HG03159 (cell line): ENCODE measurements at regions not wholly inside any gene's neighbourhood (a gene's known extent, or its start where the extent isn't known, plus 50 kb on each side); places are given as distances from the start of the nearest gene placed in this dataset.
"Not testable (repeated sequence)": the region's sequence is repeated elsewhere in the genome, so short reads cannot be mapped to it uniquely, and the experiment has no call there.

Experiments used
- ATAC-seq: cut with Tn5 transposase; IDR thresholded peaks from one replicate; pipeline ENCODE4 v1.9.1; 2021; ENCODE audit warnings: mild to moderate bottlenecking, moderate library complexity; ENCODE audit not compliant: unreplicated experiment

GRCh38 chr6:102841060-102841459, 1447.6 kb downstream of the GRIK2 start:
- ATAC-seq: no peak

- ATAC-seq: no peak
Observed at GRCh38 chr6:102832021-102832420, 1438.5 kb downstream of the GRIK2 start.

DNA sequence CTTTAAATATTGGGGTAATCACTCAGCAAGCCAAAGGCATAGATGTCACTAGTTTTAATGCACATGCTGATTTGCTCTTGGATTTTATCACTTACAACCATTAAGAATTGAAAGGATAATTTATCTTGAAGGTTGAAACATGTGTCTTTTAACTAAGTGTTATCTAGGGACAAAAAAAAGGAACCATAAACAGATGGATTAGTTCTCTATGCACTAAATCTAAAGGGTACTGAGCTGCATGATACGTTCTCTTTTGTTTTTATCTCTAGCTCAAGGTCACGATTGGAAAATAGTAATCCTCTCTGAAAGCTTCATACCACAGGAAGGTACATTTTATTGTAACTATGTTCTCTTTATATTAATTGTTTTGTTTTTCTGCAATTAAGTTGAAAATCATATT, 1426.6 kb downstream of the GRIK2 start:
- ATAC-seq: no peak

GRCh38 chr6:102815207-102815606, 1421.7 kb downstream of the GRIK2 start:
- no peak for ATAC-seq

DNA sequence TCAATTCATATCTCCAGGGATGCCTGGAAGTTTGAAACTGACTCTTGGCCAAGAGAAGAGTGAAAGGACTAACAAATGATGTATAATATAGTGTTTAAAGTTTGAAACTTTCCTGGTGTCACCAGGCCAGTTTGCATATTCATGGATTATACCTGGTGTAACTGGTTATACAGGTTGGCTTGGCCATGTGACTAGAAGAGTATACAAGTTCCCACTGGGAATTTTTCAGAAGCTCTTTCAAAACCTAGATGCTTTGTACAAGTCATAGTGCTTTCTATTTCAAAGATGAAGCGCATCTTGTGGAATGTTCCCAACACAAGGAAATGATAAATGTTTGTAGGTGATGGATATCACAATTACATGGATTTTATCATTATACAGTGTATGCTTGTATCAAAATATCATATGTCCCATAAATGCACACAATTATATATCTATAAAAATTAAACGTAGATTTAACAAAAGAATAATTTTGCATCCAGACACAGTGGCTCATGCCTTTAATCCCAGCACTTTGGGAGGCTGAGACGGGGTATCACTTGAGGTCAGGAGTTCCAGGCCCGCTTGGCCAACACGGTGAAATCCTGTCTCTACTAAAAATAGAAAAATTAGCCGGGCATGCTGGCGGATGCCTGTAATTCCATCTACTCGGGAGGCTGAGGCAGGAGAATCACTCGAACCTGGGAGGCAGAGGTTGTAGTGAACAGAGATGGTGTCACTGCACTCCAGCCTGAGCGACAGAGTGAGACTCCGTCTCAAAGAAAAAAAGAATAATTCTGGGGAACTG, 1420.2 kb downstream of the GRIK2 start:
- no peak for ATAC-seq

GRCh38 chr6:102812242-102812641, 1418.7 kb downstream of the GRIK2 start:
- no peak for ATAC-seq

GRCh38 chr6:102808944-102809505, 1415.5 kb downstream of the GRIK2 start:
- ATAC-seq: not testable (repeated sequence)

- ATAC-seq: no peak
Observed at GRCh38 chr6:102799051-102799450, 1405.5 kb downstream of the GRIK2 start.

DNA sequence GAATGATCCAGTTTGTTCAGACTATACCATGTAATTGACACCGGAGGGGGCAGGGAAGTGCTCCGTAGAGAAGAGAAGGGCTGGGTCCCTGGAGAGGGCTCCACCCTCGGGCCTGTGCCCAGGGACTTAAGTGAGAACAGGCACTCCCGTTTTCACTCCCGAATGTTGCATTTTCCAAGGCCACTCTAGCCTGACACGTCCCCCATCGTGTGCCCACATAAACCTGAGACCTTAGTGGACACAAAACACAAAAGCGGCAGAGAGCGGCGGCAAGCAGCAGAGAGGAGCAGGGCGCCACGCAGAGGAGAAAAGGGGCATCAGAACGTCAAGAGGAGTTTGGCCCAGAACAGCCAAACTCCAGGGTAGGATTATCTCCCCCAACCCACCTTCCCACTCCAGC, 1405.1 kb downstream of the GRIK2 start:
- ATAC-seq: no peak

GRCh38 chr6:102793752-102794151, 1400.2 kb downstream of the GRIK2 start:
- no peak for ATAC-seq

DNA sequence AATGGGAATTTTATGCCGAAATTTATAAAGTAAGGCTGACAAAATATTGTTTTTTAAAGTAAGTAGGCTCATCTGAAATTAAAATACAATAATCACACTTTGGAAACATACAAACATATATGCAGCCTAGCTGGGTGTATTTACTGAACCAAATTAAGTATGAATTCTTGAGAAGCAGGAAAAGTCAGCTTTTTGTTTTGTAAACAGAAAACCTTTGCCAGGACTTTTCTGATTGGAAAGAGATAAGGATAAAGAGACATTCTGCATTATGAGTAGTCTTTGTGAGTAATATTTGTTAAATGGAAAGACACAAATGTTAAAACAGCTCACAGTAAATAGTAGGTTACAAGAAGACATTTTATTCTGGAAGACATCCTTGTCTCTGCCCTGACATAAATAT, 1380.8 kb downstream of the GRIK2 start:
- no peak for ATAC-seq

DNA sequence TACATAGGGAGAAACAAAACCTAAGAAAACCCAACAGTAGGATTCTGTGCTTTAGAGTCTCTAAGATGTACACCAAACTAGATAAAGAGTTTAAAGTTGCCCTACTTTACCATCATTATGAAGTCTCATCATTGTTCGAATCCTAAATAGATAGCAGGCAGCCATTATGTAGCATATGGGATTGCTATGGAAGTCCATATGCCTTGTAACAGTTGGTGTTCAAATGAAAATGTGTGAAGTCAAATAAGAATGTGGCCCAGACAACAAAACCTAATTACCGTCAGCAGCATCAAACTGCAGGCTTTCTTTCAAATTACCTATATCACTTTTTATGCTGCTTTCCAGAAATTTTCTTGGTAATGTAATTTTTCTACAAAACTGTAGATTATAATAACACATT, 1380.1 kb downstream of the GRIK2 start:
- no peak for ATAC-seq

- ATAC-seq: no peak
Observed at GRCh38 chr6:102766963-102767362, 1373.5 kb downstream of the GRIK2 start.

DNA sequence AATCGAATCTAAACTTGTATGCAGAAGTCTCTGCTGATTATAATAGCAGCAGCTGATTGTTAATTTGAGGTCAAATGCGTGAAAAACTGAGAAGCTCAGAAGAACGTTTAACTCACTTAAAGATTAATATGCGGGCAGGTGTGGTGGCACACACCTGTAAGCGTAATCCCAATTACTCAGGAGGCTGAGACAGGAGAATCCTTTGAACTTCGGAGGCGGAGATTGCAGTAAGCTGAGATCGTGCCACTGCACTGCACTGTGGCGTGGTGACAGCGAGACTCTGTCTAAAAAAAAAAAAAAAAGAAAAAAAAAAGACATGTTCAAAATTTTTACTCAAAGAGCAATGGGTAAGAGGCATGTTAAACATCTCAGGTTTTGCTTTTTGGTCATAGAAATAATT, 1370.8 kb downstream of the GRIK2 start:
- no peak for ATAC-seq

DNA sequence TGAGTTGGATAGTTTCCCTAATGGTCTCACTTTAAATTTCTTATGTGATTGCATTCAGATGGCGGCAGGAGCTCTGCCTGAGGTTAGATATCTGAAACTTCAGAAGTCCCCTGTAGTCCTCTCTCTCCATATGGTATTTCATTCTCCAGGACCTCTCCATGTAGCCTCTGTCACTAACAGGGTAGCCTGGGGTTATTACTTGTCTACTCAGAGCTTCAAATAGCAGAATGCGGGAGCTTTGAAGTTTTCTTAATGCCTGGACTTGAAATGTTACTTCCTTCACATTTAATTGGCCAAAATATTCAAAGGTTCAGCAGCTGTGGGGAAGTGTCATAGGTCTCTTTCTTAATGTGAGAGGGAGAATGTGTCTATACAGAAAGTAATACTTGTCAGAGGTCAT, 1370.4 kb downstream of the GRIK2 start:
- no peak for ATAC-seq

- ATAC-seq: no peak
Observed at GRCh38 chr6:102761872-102762271, 1368.4 kb downstream of the GRIK2 start.

- ATAC-seq: no peak
Observed at GRCh38 chr6:102759415-102759814, 1365.9 kb downstream of the GRIK2 start.

DNA sequence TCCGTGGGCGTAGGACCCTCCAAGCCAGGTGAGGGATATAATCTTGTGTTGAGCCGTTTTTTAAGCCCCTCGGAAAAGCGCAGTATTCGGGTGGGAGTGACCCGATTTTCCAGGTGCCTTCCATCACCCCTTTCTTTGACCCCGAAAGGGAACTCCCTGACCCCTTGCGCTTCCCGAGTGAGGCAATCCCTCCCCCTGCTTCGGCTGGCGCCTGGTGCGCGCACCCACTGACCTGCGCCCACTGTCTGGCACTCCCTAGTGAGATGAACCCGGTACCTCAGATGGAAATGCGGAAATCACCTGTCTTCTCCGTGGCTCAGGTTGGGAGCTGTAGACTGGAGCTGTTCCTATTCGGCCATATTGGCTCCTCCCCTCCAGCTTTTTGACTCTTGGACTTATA, 1365.0 kb downstream of the GRIK2 start:
- ATAC-seq: not testable (repeated sequence)

DNA sequence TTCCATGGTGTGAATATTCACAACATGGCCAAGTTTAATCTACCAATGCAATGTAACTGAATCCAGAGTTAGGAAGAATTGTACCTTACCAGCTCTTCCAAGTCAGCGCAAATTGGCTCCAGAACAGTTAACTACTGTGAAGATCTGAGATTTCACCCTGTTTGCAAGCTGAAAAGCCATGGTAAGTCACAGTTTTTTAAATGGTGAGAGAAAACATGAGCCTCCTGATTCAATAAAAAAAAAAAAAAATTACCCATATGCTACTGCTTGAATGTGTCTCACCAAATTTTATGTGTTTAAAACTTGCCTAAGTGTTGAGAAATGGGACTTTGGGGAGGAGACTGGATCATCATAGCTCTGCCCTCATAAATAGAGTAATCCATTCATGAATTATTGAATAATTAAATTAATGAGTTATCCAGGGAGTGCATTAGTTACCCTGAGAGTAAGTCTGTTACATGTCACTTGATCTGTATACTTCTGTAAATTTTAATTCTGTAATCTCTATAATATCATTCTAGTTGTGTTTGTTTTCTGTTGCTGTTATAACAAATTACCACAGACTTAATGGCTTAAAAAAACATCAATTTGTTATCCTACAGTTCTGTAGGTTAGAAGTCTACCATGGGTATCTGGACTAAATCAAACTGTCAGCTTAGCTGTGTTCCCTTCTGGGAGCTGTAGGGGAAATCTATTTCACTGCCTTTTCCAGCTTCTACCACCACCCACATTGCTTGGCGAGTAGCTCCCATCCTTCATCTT, 1355.9 kb downstream of the GRIK2 start:
- ATAC-seq: no peak

GRCh38 chr6:102746941-102747340, 1353.4 kb downstream of the GRIK2 start:
- ATAC-seq: no peak

GRCh38 chr6:102742754-102743356, 1349.3 kb downstream of the GRIK2 start:
- ATAC-seq: no peak

- no peak for ATAC-seq
Observed at GRCh38 chr6:102742028-102742427, 1348.5 kb downstream of the GRIK2 start.
